Transverse colon (tissue), 4 donors: ENCODE measurements at regions not wholly inside any gene's neighbourhood (a gene's known extent, or its start where the extent isn't known, plus 50 kb on each side); places are given as distances from the start of the nearest gene placed in this dataset.
"Not testable (repeated sequence)": the region's sequence is repeated elsewhere in the genome, so short reads cannot be mapped to it uniquely, and the experiment has no call there.

Experiments used
- DNase-seq: peaks from one replicate; pipeline ENCODE4 v3.0.0-alpha.2; 2019
- H3K27ac ChIP-seq, 4 donors: fragments of 200-600 bp; sonication (generic); 2 replicates each; pipeline ENCODE4 v1.5.1; 2016 to 2018; ENCODE audit warnings: inconsistent platforms in 4 of 4
- H3K27me3 ChIP-seq: fragments of 200-600 bp; sonication (generic); 2 replicates; pipeline ENCODE4 v1.5.1; 2017; ENCODE audit warnings: inconsistent platforms
- H3K36me3 ChIP-seq, 4 donors: fragments of 200-600 bp; sonication (generic); 2 replicates each; pipeline ENCODE4 v1.5.1; 2017 to 2019; ENCODE audit warnings: inconsistent platforms in 4 of 4
- H3K4me1 ChIP-seq, 4 donors: fragments of 200-600 bp; sonication (generic); 2 replicates each; pipeline ENCODE4 v1.5.1; 2017 to 2020; ENCODE audit warnings: inconsistent platforms in 4 of 4
- H3K4me3 ChIP-seq, 4 donors: fragments of 200-600 bp; sonication (generic); 1 replicate in 1 of 4; 2 replicates in 3 of 4; pipeline versions ENCODE4 v1.5.1 to v1.6.1; 2017 to 2019; ENCODE audit warnings: inconsistent platforms in 4 of 4
- H3K9me3 ChIP-seq, 2 donors: fragments of 200-600 bp; sonication (generic); 2 replicates each; pipeline ENCODE4 v1.5.1; 2017 to 2019; ENCODE audit warnings: inconsistent platforms in 2 of 2
- EP300 ChIP-seq: sonication (generic); formaldehyde crosslinking; IDR thresholded peaks from one replicate; pipeline ENCODE4 v1.6.1; 2017; ENCODE audit warnings: antibody characterized with exemption, low read depth
- POLR2A ChIP-seq: fragments of 450-650 bp; IDR thresholded peaks from one replicate; pipeline ENCODE4 v1.6.1; 2016; ENCODE audit warnings: antibody characterized with exemption, mild to moderate bottlenecking, moderate library complexity
- POLR2AphosphoS5 ChIP-seq, 3 donors: sonication (generic); formaldehyde crosslinking; IDR thresholded peaks; one replicate each; pipeline ENCODE4 v1.6.1; 2016; ENCODE audit warnings: antibody characterized with exemption in 3 of 3
- WGBS, 2 donors: methylation state at CpG; one replicate each; pipeline ENCODE4 v1.1.5; 2018; ENCODE audit warnings: low coverage in 1 of 2; 5-methylcytosine and 5-hydroxymethylcytosine counted together
- in situ Hi-C, 4 donors: fragments of 200-750 bp; cut with MboI; loops; one replicate each; pipeline versions ENCODE4 v1.15.0 to v1.15.1; 2017; ENCODE audit warnings: low sequenced_read_pairs in 3 of 4, low pct_ligation_motif_present in 1 of 4, low pct_unique_long_range_greater_than_20kb in 1 of 4
- intact Hi-C: fragments of 100-400 bp; cut with DNase I; formaldehyde crosslinking; loops from one replicate; pipeline ENCODE4 v1.15.1; 2023; ENCODE audit warnings: low total_unique reads
- TF ChIP-seq, protein P1 (sequence below), 5 experiments: fragments of 200-600 bp in 3 of 5; fragments of 450-650 bp in 2 of 5; sonication (generic) in 3 of 5; IDR thresholded peaks; 1 replicate in 2 of 5; 2 replicates in 3 of 5; pipeline ENCODE4 v1.5.1; 2016 to 2017; ENCODE audit warnings: antibody characterized with exemption in 5 of 5, inconsistent platforms in 3 of 5, mild to moderate bottlenecking in 2 of 5, moderate library complexity in 1 of 5

DNA sequence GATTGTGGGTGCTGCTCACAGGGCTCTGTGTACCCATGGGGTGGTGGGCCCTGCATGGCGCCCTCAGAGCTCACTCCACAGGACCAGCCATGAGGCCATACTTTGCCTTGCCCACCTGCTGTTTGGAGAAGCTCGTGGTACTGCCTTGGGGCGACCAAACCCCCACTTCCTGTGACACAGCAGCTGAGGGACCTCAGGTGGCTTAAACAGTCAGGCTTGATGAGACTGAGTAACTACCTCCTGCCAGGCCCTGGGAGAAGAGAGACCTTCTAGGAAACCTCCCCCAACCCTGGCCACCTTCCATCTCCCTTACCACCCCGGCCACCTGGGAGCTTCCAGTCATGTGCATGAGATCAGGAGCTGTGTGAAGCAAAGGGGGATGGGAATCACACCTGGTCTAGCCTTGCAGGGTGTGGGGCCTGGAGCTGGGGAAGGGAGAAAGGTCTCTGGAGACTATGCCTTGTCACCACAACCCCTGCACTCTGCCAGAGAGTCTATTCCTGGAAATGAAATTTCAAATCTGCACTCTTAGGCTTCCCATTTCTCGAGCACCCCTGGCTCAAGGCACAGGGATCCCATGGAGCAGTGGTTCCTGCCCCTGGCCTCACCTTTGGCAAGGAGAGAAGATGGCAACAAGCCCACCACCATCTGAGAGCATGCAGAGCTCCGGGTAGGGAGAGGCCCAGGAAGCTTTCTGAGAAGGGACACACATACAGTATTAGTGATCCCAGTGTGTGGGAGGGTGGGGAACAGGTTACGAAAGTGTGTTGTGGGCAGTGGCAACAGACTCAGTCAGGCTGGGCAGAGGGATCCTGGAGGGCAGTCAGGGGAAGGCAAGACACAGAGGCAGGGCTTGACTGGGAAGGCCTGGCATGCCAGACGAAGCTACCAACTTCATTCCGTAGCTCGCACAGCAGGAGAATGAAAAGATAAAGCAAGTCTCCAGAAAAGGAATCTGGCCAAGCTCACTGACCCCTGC lies 125.0 kb downstream of the URI1 start:
- peak; percentile 5 for DNase-seq
- TF ChIP-seq POLR2AphosphoS5 (IDR thresholded peaks at IDR 0.05) (no peak), EP300 (no peak), POLR2A (no peak)
- TF ChIP-seq, protein P1, sequence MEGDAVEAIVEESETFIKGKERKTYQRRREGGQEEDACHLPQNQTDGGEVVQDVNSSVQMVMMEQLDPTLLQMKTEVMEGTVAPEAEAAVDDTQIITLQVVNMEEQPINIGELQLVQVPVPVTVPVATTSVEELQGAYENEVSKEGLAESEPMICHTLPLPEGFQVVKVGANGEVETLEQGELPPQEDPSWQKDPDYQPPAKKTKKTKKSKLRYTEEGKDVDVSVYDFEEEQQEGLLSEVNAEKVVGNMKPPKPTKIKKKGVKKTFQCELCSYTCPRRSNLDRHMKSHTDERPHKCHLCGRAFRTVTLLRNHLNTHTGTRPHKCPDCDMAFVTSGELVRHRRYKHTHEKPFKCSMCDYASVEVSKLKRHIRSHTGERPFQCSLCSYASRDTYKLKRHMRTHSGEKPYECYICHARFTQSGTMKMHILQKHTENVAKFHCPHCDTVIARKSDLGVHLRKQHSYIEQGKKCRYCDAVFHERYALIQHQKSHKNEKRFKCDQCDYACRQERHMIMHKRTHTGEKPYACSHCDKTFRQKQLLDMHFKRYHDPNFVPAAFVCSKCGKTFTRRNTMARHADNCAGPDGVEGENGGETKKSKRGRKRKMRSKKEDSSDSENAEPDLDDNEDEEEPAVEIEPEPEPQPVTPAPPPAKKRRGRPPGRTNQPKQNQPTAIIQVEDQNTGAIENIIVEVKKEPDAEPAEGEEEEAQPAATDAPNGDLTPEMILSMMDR (IDR thresholded peaks at IDR 0.05), result no peak
- WGBS, 2 donors, result 84% methylated on average over 10 of the region's 10 CpGs; no CpG with 5 or more reads in 1 of the 2 donors
- Histone ChIP-seq H3K27me3 (peaks cover 10% of the 10 kb centered on the region), H3K4me1 (no peaks in the 10 kb centered on the region), H3K4me3 (no peak overlapping the region), H3K27ac (no peak overlapping the region), H3K9me3 (no peaks in the 10 kb centered on the region), H3K36me3 (no peaks in the 10 kb centered on the region)
- intact Hi-C loops, result no loop called here
- in situ Hi-C loops, result no loop called here

DNA sequence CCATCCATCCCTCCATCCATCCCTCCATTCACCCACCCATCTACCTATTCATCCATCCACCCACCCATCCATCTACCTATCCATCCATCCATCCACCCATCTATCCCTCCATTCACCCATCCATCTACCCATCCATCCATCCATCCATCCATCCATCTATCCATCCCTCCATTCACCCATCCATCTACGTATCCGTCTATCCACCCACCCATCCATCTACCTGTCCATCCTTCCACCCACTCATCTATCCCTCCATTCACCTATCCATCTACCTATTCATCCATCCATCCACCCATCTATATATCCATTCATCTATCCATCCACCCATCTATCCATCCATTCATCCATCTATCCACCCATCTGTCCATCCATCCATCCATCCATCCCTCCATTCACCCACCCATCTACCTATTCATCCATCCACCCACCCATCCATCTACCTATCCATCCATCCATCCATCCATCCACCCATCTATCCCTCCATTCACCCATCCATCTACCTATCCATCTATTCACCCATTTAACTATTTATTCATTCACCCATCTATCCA lies 126.0 kb downstream of the URI1 start:
- WGBS, 2 donors, result 94 to 100% methylated on average over 2 of the region's 2 CpGs
- H3K27ac ChIP-seq, H3K9me3 ChIP-seq, H3K36me3 ChIP-seq, in situ Hi-C loops, H3K4me3 ChIP-seq, DNase-seq, H3K4me1 ChIP-seq, H3K27me3 ChIP-seq, intact Hi-C loops: not testable (repeated sequence)

DNA sequence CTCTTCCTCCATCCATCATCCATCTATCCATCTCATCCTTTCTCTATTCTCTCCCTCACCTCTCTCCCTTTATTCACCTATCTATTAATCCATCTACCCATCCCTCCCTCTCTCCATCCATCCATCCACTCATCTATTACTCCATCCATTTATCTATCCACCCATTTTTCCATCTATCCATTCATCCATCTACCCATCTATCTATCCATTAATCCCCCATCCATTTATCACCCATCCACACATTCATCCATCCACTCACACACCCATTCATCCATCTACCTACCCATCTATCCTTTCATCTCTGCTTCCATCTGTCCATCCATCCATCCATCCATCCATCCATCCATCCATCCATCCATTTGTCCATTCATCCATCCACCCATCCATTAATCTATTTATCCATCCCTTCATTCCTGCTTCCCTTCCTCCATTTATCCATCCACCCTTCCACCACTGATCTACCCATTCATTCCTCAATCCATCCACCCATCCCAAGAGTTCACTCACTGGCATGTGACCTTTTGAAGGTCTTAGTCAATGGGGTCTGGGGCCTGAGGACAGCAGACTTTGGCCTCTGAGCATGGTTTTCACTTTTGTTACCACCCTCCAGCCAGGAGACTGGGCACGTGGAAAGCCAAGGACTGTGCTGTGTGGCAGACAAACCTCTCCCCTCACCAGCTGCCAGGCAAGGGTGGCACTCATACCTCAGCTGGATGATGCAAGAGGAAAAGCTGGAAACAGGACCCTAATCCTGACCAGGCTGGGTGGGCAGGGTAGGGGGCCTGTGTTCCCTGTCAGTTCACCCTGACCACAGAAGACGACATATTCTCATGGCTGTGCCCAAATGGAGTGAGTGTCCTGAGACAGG lies 126.7 kb downstream of the URI1 start:
- H3K27ac ChIP-seq, result no peak overlapping the region
- intact Hi-C loops, result no loop called here
- no peaks in the 10 kb centered on the region for H3K9me3 ChIP-seq
- no peak for TF ChIP-seq EP300
- TF ChIP-seq POLR2AphosphoS5 (IDR thresholded peaks at IDR 0.05), result no peak
- no peak overlapping the region for H3K4me3 ChIP-seq
- no peaks in the 10 kb centered on the region for H3K27me3 ChIP-seq
- DNase-seq, result no peak
- H3K4me1 ChIP-seq, result no peaks in the 10 kb centered on the region
- no peaks in the 10 kb centered on the region for H3K36me3 ChIP-seq
- WGBS, 2 donors, result 86% methylated on average over 2 of the region's 2 CpGs; no CpG with 5 or more reads in 1 of the 2 donors
- in situ Hi-C loops, result no loop called here

DNA sequence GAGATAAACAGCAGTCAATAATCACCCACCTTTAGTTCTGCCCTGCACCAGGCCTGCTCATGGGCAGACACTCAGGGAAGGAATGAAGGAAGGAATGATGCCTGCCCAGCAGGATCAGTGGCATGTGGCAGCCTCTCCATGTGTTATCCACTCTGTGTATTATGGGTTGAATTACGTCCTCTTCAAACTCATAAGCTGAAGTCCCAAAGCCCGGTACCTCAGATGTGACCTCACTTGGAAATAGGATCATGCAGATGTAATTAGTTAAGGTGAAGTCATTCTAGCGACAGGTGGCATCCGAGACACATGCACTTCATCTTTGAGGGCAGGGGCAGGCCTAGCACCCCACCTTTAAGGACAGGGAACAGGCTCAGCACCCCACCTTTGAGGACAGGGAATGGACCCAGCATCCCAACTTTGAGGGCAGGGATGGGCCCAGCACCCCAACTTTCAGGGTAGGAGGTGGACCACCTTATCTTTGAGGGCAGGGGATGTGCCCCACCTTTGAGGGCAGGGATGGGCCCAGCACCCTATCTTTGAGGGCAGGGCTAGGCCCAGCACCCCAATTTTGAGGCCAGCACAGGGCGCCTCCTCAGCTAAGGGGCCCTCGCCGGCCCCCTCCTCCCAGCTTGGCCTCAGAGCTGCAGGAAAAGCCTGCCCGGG lies 127.6 kb downstream of the URI1 start:
- Histone ChIP-seq H3K27ac (no peak overlapping the region), H3K9me3 (no peaks in the 10 kb centered on the region), H3K36me3 (no peaks in the 10 kb centered on the region), H3K27me3 (no peaks in the 10 kb centered on the region), H3K4me1 (no peaks in the 10 kb centered on the region), H3K4me3 (no peak overlapping the region)
- TF ChIP-seq, protein P1 (IDR thresholded peaks at IDR 0.05), result no peak
- TF ChIP-seq POLR2AphosphoS5 (IDR thresholded peaks at IDR 0.05) (no peak), EP300 (no peak), POLR2A (no peak)
- intact Hi-C loops (no loop called here), in situ Hi-C loops (no loop called here)
- 61% methylated on average over 8 of the region's 8 CpGs; no CpG with 5 or more reads in 1 of the 2 donors for WGBS, 2 donors
- DNase-seq, result peak; percentile 3
